GM19025 (cell line): ENCODE measurements at regions not wholly inside any gene's neighbourhood (a gene's known extent, or its start where the extent isn't known, plus 50 kb on each side); places are given as distances from the start of the nearest gene placed in this dataset.

ENCODE experiments used
- ATAC-seq: cut with Tn5 transposase; IDR thresholded peaks from one replicate; pipeline ENCODE4 v1.9.1; 2021; ENCODE audit warnings: mild to moderate bottlenecking, low read depth, moderate library complexity; ENCODE audit not compliant: unreplicated experiment

- no peak for ATAC-seq
These were observed 501.4 kb downstream of the NSUN3 start for GRCh38 chr3:94564247-94564646.

GRCh38 chr3:94568041-94568440 lies 505.2 kb downstream of the NSUN3 start:
- ATAC-seq: no peak

GRCh38 chr3:94573337-94573736 lies 510.5 kb downstream of the NSUN3 start:
- no peak for ATAC-seq

- ATAC-seq: no peak
These were observed 524.4 kb downstream of the NSUN3 start for GRCh38 chr3:94587291-94587690.

- no peak for ATAC-seq
These were observed 530.8 kb downstream of the NSUN3 start for GRCh38 chr3:94593526-94594150.

GRCh38 chr3:94596141-94596540 lies 533.3 kb downstream of the NSUN3 start:
- no peak for ATAC-seq

- ATAC-seq: peak; percentile 78
These were observed 534.2 kb downstream of the NSUN3 start for GRCh38 chr3:94596887-94597566.

- no peak for ATAC-seq
These were observed 544.9 kb downstream of the NSUN3 start for GRCh38 chr3:94607778-94608177.

- no peak for ATAC-seq
These were observed 547.0 kb downstream of the NSUN3 start for GRCh38 chr3:94609908-94610307.

- ATAC-seq: no peak
These were observed 548.7 kb downstream of the NSUN3 start for GRCh38 chr3:94611596-94611995.

- ATAC-seq: no peak
These were observed 549.8 kb downstream of the NSUN3 start for GRCh38 chr3:94612631-94613030.

- no peak for ATAC-seq
These were observed 551.3 kb downstream of the NSUN3 start for GRCh38 chr3:94614192-94614591.

GRCh38 chr3:94615275-94616065 lies 552.6 kb downstream of the NSUN3 start:
- ATAC-seq: no peak

- no peak for ATAC-seq
These were observed 554.0 kb downstream of the NSUN3 start for GRCh38 chr3:94616833-94617232.

- ATAC-seq: no peak
These were observed 554.5 kb downstream of the NSUN3 start for GRCh38 chr3:94617312-94617711.

- ATAC-seq: no peak
These were observed 556.8 kb downstream of the NSUN3 start for GRCh38 chr3:94619643-94620042.

- no peak for ATAC-seq
These were observed 563.7 kb downstream of the NSUN3 start for GRCh38 chr3:94626573-94626972.

- no peak for ATAC-seq
These were observed 564.8 kb downstream of the NSUN3 start for GRCh38 chr3:94627689-94628088.

- no peak for ATAC-seq
These were observed 580.5 kb downstream of the NSUN3 start for GRCh38 chr3:94643400-94643799.

- no peak for ATAC-seq
These were observed 582.9 kb downstream of the NSUN3 start for GRCh38 chr3:94645790-94646189.

GRCh38 chr3:94647131-94647530 lies 584.3 kb downstream of the NSUN3 start:
- no peak for ATAC-seq
